Left lung (tissue), 4 donors: ENCODE measurements at regions not wholly inside any gene's neighbourhood (a gene's known extent, or its start where the extent isn't known, plus 50 kb on each side); places are given as distances from the start of the nearest gene placed in this dataset.

Experiments used
- ATAC-seq: fragments of 200-7000 bp; cut with Tn5 transposase; one replicate; pipeline ENCODE4 v1.9.1; 2020; ENCODE audit warnings: moderate library complexity
- DNase-seq, 4 donors: peaks; one replicate each; pipeline ENCODE4 v3.0.0-alpha.2; 2013 to 2020
- H3K27ac ChIP-seq, 2 donors: fragments of 200-600 bp; sonication (generic) in 1 of 2; one replicate each; pipeline versions ENCODE4 v1.5.0 to v1.8.0; 2020 to 2021
- H3K27me3 ChIP-seq, 2 donors: fragments of 200-600 bp; sonication (generic) in 1 of 2; one replicate each; pipeline versions ENCODE4 v1.5.0 to v1.8.0; 2020 to 2021
- H3K36me3 ChIP-seq, 2 donors: fragments of 200-600 bp; sonication (generic) in 1 of 2; one replicate each; pipeline versions ENCODE4 v1.5.0 to v1.8.0; 2020 to 2021
- H3K4me1 ChIP-seq, 2 donors: fragments of 200-600 bp; one replicate each; pipeline ENCODE4 v1.8.0; 2021
- H3K4me3 ChIP-seq, 2 donors: fragments of 200-600 bp; sonication (generic) in 1 of 2; one replicate each; pipeline versions ENCODE4 v1.5.0 to v1.8.0; 2020 to 2021; ENCODE audit warnings: mild to moderate bottlenecking in 1 of 2
- H3K9me3 ChIP-seq, 2 donors: fragments of 200-600 bp; sonication (generic) in 1 of 2; one replicate each; pipeline versions ENCODE4 v1.5.0 to v1.8.0; 2020 to 2021
- CTCF ChIP-seq, 2 donors: fragments of 200-600 bp; sonication (generic) in 1 of 2; IDR thresholded peaks; one replicate each; pipeline versions ENCODE4 v1.5.0 to v1.8.0; 2021; ENCODE audit warnings: antibody characterized with exemption in 2 of 2
- intact Hi-C, 2 donors: fragments of 100-400 bp; cut with DNase I; formaldehyde crosslinking; loops; one replicate each; pipeline versions ENCODE4 v1.11.2 to v1.14.2; 2022
- donor health status: DM: no; HTN: yes; CAD: no.
- donor health status: DM: no; HTN: no; CAD: no.

GRCh38 chr16:27727941-27728340 lies 178.0 kb downstream of the KATNIP start:
- ATAC-seq (no peak), DNase-seq (no peak)
- Histone ChIP-seq H3K27ac (no peak overlapping the region), H3K36me3 (peaks cover 0 to 37% of the 10 kb centered on the region in 2 donors), H3K4me1 (no peaks in the 10 kb centered on the region), H3K9me3 (no peaks in the 10 kb centered on the region), H3K4me3 (no peak overlapping the region), H3K27me3 (no peaks in the 10 kb centered on the region)
- intact Hi-C loops, result no loop called here
- no peak for TF ChIP-seq CTCF (IDR thresholded peaks at IDR 0.05)

GRCh38 chr16:27728691-27729090 lies 178.7 kb downstream of the KATNIP start:
- no peaks in the 10 kb centered on the region for H3K9me3 ChIP-seq
- no peak for TF ChIP-seq CTCF (IDR thresholded peaks at IDR 0.05)
- intact Hi-C loops, result no loop called here
- H3K4me1 ChIP-seq, result no peaks in the 10 kb centered on the region
- H3K27me3 ChIP-seq, result no peaks in the 10 kb centered on the region
- no peak for ATAC-seq
- H3K36me3 ChIP-seq, result peaks cover 0 to 34% of the 10 kb centered on the region in 2 donors
- no peak overlapping the region for H3K27ac ChIP-seq
- DNase-seq, result peak in 1 of 4 donors; percentile 49
- no peak overlapping the region for H3K4me3 ChIP-seq

GRCh38 chr16:27729516-27730304 lies 179.8 kb downstream of the KATNIP start:
- peaks cover 0 to 34% of the 10 kb centered on the region in 2 donors for H3K36me3 ChIP-seq
- no peak overlapping the region for H3K4me3 ChIP-seq
- no peaks in the 10 kb centered on the region for H3K9me3 ChIP-seq
- no peak for TF ChIP-seq CTCF (IDR thresholded peaks at IDR 0.05)
- DNase-seq (peak in 2 of 4 donors; percentile 45 to 66), ATAC-seq (peak; percentile 78)
- no peaks in the 10 kb centered on the region for H3K27me3 ChIP-seq
- H3K27ac ChIP-seq, result no peak overlapping the region
- H3K4me1 ChIP-seq, result no peaks in the 10 kb centered on the region
- intact Hi-C loops, result no loop called here

GRCh38 chr16:27730661-27731210 lies 180.8 kb downstream of the KATNIP start:
- Histone ChIP-seq H3K36me3 (peaks cover 0 to 27% of the 10 kb centered on the region in 2 donors), H3K4me1 (no peaks in the 10 kb centered on the region), H3K4me3 (no peak overlapping the region), H3K9me3 (no peaks in the 10 kb centered on the region), H3K27ac (no peak overlapping the region), H3K27me3 (no peaks in the 10 kb centered on the region)
- intact Hi-C loops, result no loop called here
- ATAC-seq (no peak), DNase-seq (peak in 3 of 4 donors; percentile 52 to 61 (median 53))
- no peak for TF ChIP-seq CTCF (IDR thresholded peaks at IDR 0.05)

- H3K27me3 ChIP-seq, result no peaks in the 10 kb centered on the region
- H3K4me1 ChIP-seq, result no peaks in the 10 kb centered on the region
- DNase-seq (peak in 1 of 4 donors; percentile 25), ATAC-seq (no peak)
- no peak for TF ChIP-seq CTCF (IDR thresholded peaks at IDR 0.05)
- no peak overlapping the region for H3K4me3 ChIP-seq
- peaks cover 0 to 30% of the 10 kb centered on the region in 2 donors for H3K36me3 ChIP-seq
- H3K27ac ChIP-seq, result no peak overlapping the region
- intact Hi-C loops, result no loop called here
- H3K9me3 ChIP-seq, result no peaks in the 10 kb centered on the region
These were observed 185.1 kb downstream of the KATNIP start for GRCh38 chr16:27735031-27735430.
